ENCODE measurements at regions not wholly inside any gene's neighbourhood (a gene's known extent, or its start where the extent isn't known, plus 50 kb on each side); places are given as distances from the start of the nearest gene placed in this dataset.

- H4K20me1 ChIP-seq (ENCODE audit: control insufficient read depth, extremely low read depth, insufficient read depth, low read length), result no peaks in the 10 kb centered on the region
- no peaks in the 10 kb centered on the region for H3K79me2 ChIP-seq (ENCODE audit: control insufficient read depth, insufficient read depth, low read length)
- no peaks in the 10 kb centered on the region for H3K9me3 ChIP-seq (ENCODE audit: control insufficient read depth, low read depth, low read length)
- TF ChIP-seq EZH2 (IDR thresholded peaks at IDR 0.05; ENCODE audit: low read length) (no peak), CTCF (optimal IDR thresholded peaks at IDR 0.05 in 1 of 3, IDR thresholded peaks at IDR 0.05 in 1 of 3, conservative IDR thresholded peaks at IDR 0.05 in 1 of 3; ENCODE audit: extremely low read depth in 1 of 3, insufficient read depth in 2 of 3, low read length in 3 of 3) (no peak)
- no peaks in the 10 kb centered on the region for H3K36me3 ChIP-seq (ENCODE audit: control insufficient read depth in 2 of 2, extremely low read depth in 1 of 2, insufficient read depth in 2 of 2, low read length in 2 of 2)
- no peak overlapping the region for H3K9ac ChIP-seq (ENCODE audit: control insufficient read depth, extremely low read depth, insufficient read depth, low read length)
- no peak overlapping the region for H3K4me3 ChIP-seq (ENCODE audit: control insufficient read depth in 2 of 3, extremely low read depth in 1 of 3, insufficient read depth in 2 of 3, low read depth in 1 of 3, low read length in 3 of 3)
- FAIRE-seq, result no peak
- H3K27ac ChIP-seq (ENCODE audit: control insufficient read depth, insufficient read depth, low read length), result no peak overlapping the region
- H3K4me1 ChIP-seq (ENCODE audit: control insufficient read depth, extremely low read depth, insufficient read depth, low read length), result no peaks in the 10 kb centered on the region
- H3K4me2 ChIP-seq (ENCODE audit: control insufficient read depth, extremely low read depth, insufficient read depth, low read depth, low read length), result no peak overlapping the region
- no peak overlapping the region for H2AFZ ChIP-seq (ENCODE audit: control insufficient read depth, low read length)
- DNase-seq (ENCODE audit: low read depth, low spot score), result no peak
- no peaks in the 10 kb centered on the region for H3K27me3 ChIP-seq (ENCODE audit: control insufficient read depth, extremely low read depth, insufficient read depth, low read length)
- dilution Hi-C loops (cut with MboI; ENCODE audit: extremely low pct_ligation_motif_present, low sequenced_read_pairs), result no loop called here
- H3K9me1 ChIP-seq (ENCODE audit: control insufficient read depth, extremely low read depth, insufficient read depth, low read length), result no peaks in the 10 kb centered on the region
These were observed 271.2 kb downstream of the ZEB1 start for GRCh38 chr10:31590023-31590800.

GRCh38 chr10:31587691-31588090 is 268.7 kb downstream of the ZEB1 start:
- Histone ChIP-seq H3K27me3 (ENCODE audit: control insufficient read depth, extremely low read depth, insufficient read depth, low read length) (no peaks in the 10 kb centered on the region), H3K36me3 (ENCODE audit: control insufficient read depth in 2 of 2, extremely low read depth in 1 of 2, insufficient read depth in 2 of 2, low read length in 2 of 2) (no peaks in the 10 kb centered on the region), H3K9ac (ENCODE audit: control insufficient read depth, extremely low read depth, insufficient read depth, low read length) (no peak overlapping the region), H3K4me3 (ENCODE audit: control insufficient read depth in 2 of 3, extremely low read depth in 1 of 3, insufficient read depth in 2 of 3, low read depth in 1 of 3, low read length in 3 of 3) (no peak overlapping the region), H3K79me2 (ENCODE audit: control insufficient read depth, insufficient read depth, low read length) (no peaks in the 10 kb centered on the region), H3K27ac (ENCODE audit: control insufficient read depth, insufficient read depth, low read length) (no peak overlapping the region), H3K4me2 (ENCODE audit: control insufficient read depth, extremely low read depth, insufficient read depth, low read depth, low read length) (no peak overlapping the region), H3K9me3 (ENCODE audit: control insufficient read depth, low read depth, low read length) (no peaks in the 10 kb centered on the region), H3K9me1 (ENCODE audit: control insufficient read depth, extremely low read depth, insufficient read depth, low read length) (no peaks in the 10 kb centered on the region), H3K4me1 (ENCODE audit: control insufficient read depth, extremely low read depth, insufficient read depth, low read length) (no peaks in the 10 kb centered on the region), H2AFZ (ENCODE audit: control insufficient read depth, low read length) (no peak overlapping the region), H4K20me1 (ENCODE audit: control insufficient read depth, extremely low read depth, insufficient read depth, low read length) (no peaks in the 10 kb centered on the region)
- dilution Hi-C loops (cut with MboI; ENCODE audit: extremely low pct_ligation_motif_present, low sequenced_read_pairs), result no loop called here
- FAIRE-seq (no peak), DNase-seq (ENCODE audit: low read depth, low spot score) (no peak)
- TF ChIP-seq EZH2 (IDR thresholded peaks at IDR 0.05; ENCODE audit: low read length) (no peak), CTCF (optimal IDR thresholded peaks at IDR 0.05 in 1 of 3, IDR thresholded peaks at IDR 0.05 in 1 of 3, conservative IDR thresholded peaks at IDR 0.05 in 1 of 3; ENCODE audit: extremely low read depth in 1 of 3, insufficient read depth in 2 of 3, low read length in 3 of 3) (no peak)
